HL-60 (cell line): ENCODE measurements at regions not wholly inside any gene's neighbourhood (a gene's known extent, or its start where the extent isn't known, plus 50 kb on each side); places are given as distances from the start of the nearest gene placed in this dataset.

ENCODE experiments used
- POLR2AphosphoS5 ChIP-seq: IDR thresholded peaks from 2 replicates; pipeline ENCODE4 v1.6.1; 2012; ENCODE audit warnings: low read depth
- TF ChIP-seq, protein P1 (sequence below): IDR thresholded peaks from one replicate; pipeline ENCODE4 v1.5.1; 2011; ENCODE audit warnings: low read length, control low read depth, inconsistent platforms; ENCODE audit not compliant: insufficient read depth

- TF ChIP-seq, protein P1, sequence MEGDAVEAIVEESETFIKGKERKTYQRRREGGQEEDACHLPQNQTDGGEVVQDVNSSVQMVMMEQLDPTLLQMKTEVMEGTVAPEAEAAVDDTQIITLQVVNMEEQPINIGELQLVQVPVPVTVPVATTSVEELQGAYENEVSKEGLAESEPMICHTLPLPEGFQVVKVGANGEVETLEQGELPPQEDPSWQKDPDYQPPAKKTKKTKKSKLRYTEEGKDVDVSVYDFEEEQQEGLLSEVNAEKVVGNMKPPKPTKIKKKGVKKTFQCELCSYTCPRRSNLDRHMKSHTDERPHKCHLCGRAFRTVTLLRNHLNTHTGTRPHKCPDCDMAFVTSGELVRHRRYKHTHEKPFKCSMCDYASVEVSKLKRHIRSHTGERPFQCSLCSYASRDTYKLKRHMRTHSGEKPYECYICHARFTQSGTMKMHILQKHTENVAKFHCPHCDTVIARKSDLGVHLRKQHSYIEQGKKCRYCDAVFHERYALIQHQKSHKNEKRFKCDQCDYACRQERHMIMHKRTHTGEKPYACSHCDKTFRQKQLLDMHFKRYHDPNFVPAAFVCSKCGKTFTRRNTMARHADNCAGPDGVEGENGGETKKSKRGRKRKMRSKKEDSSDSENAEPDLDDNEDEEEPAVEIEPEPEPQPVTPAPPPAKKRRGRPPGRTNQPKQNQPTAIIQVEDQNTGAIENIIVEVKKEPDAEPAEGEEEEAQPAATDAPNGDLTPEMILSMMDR = no peak
- TF ChIP-seq POLR2AphosphoS5 = no peak
Observed at GRCh38 chr3:66139415-66139814, 81.4 kb upstream of the SLC25A26 start.
